DOHH2 (cell line): ENCODE measurements at regions not wholly inside any gene's neighbourhood (a gene's known extent, or its start where the extent isn't known, plus 50 kb on each side); places are given as distances from the start of the nearest gene placed in this dataset.

Experiments used
- H3F3A ChIP-seq: fragments of 200-600 bp; sonication (generic), shearing (Covaris generic); 2 replicates; pipeline ENCODE4 v1.6.0; 2016; ENCODE audit warnings: antibody characterized with exemption, mild to moderate bottlenecking; ENCODE audit not compliant: control insufficient read depth, insufficient read depth
- H3K27ac ChIP-seq: fragments of 200-600 bp; sonication (generic); 2 replicates; pipeline ENCODE4 v1.5.1; 2014; ENCODE audit warnings: low read depth, mild to moderate bottlenecking, low read length, moderate library complexity
- H3K27me3 ChIP-seq: fragments of 200-600 bp; sonication (generic); 2 replicates; pipeline ENCODE4 v1.6.1; 2014; ENCODE audit warnings: mild to moderate bottlenecking, low read length, mixed read lengths; ENCODE audit not compliant: control insufficient read depth
- H3K36me3 ChIP-seq: fragments of 200-600 bp; sonication (generic); 2 replicates; pipeline ENCODE4 v1.6.1; 2014; ENCODE audit warnings: mild to moderate bottlenecking, low read length, moderate library complexity, mixed read lengths; ENCODE audit not compliant: control insufficient read depth
- H3K4me1 ChIP-seq: fragments of 200-600 bp; sonication (generic); 2 replicates; pipeline ENCODE4 v1.6.1; 2014; ENCODE audit warnings: mild to moderate bottlenecking, low read length, mixed read lengths; ENCODE audit not compliant: control insufficient read depth
- H3K4me2 ChIP-seq: fragments of 200-600 bp; sonication (generic); 2 replicates; pipeline ENCODE4 v1.6.0; 2014; ENCODE audit warnings: mild to moderate bottlenecking, low read length, moderate library complexity
- H3K4me3 ChIP-seq: fragments of 200-600 bp; sonication (generic); 2 replicates; pipeline ENCODE4 v1.5.1; 2014; ENCODE audit warnings: mild to moderate bottlenecking, low read length, mixed read lengths
- H3K79me2 ChIP-seq: fragments of 200-600 bp; sonication (generic); 2 replicates; pipeline ENCODE4 v1.6.1; 2014; ENCODE audit warnings: mild to moderate bottlenecking, low read length, mixed read lengths; ENCODE audit not compliant: control insufficient read depth
- H3K9me2 ChIP-seq: fragments of 200-600 bp; sonication (generic); replicated peaks from 2 replicates; pipeline ENCODE4 v1.6.1; 2014; ENCODE audit warnings: mild to moderate bottlenecking, low read length, mixed read lengths; ENCODE audit not compliant: control insufficient read depth
- H3K9me3 ChIP-seq: fragments of 200-600 bp; sonication (generic); 2 replicates; pipeline ENCODE4 v1.6.1; 2014; ENCODE audit warnings: antibody characterized with exemption, low read length, mixed read lengths; ENCODE audit not compliant: control insufficient read depth, insufficient read depth
- H4K20me1 ChIP-seq: fragments of 200-600 bp; sonication (generic); 2 replicates; pipeline ENCODE4 v1.6.0; 2014; ENCODE audit warnings: low read depth, mild to moderate bottlenecking, antibody characterized with exemption, low read length, moderate library complexity; ENCODE audit not compliant: control insufficient read depth, insufficient read depth
- EZH2phosphoT487 ChIP-seq: fragments of 200-600 bp; sonication (generic); IDR thresholded peaks from 2 replicates; pipeline ENCODE4 v1.6.1; 2017; ENCODE audit warnings: borderline replicate concordance, mild to moderate bottlenecking, antibody characterized with exemption, low read length, moderate library complexity, mixed read lengths
- TF ChIP-seq, protein P1 (sequence below): fragments of 200-600 bp; sonication (generic); IDR thresholded peaks from one replicate; pipeline ENCODE4 v1.5.1; 2014; ENCODE audit warnings: antibody characterized with exemption, mild to moderate bottlenecking, low read depth, low read length; ENCODE audit not compliant: poor library complexity, severe bottlenecking

- no peaks in the 10 kb centered on the region for H3K27me3 ChIP-seq
- H3K79me2 ChIP-seq, result no peaks in the 10 kb centered on the region
- H3K36me3 ChIP-seq, result no peaks in the 10 kb centered on the region
- H3K4me3 ChIP-seq, result no peak overlapping the region
- no peak overlapping the region for H3K4me2 ChIP-seq
- H3K27ac ChIP-seq, result no peak overlapping the region
- H3K9me2 ChIP-seq, result no peaks in the 10 kb centered on the region
- H3F3A ChIP-seq, result no peaks in the 10 kb centered on the region
- no peaks in the 10 kb centered on the region for H3K9me3 ChIP-seq
- H3K4me1 ChIP-seq, result no peaks in the 10 kb centered on the region
- no peaks in the 10 kb centered on the region for H4K20me1 ChIP-seq
- TF ChIP-seq, protein P1, sequence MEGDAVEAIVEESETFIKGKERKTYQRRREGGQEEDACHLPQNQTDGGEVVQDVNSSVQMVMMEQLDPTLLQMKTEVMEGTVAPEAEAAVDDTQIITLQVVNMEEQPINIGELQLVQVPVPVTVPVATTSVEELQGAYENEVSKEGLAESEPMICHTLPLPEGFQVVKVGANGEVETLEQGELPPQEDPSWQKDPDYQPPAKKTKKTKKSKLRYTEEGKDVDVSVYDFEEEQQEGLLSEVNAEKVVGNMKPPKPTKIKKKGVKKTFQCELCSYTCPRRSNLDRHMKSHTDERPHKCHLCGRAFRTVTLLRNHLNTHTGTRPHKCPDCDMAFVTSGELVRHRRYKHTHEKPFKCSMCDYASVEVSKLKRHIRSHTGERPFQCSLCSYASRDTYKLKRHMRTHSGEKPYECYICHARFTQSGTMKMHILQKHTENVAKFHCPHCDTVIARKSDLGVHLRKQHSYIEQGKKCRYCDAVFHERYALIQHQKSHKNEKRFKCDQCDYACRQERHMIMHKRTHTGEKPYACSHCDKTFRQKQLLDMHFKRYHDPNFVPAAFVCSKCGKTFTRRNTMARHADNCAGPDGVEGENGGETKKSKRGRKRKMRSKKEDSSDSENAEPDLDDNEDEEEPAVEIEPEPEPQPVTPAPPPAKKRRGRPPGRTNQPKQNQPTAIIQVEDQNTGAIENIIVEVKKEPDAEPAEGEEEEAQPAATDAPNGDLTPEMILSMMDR, result no peak
- TF ChIP-seq EZH2phosphoT487, result no peak
Measured at GRCh38 chr10:83612050-83612449, 527.3 kb upstream of the GHITM start.

GRCh38 chr10:83612746-83613145 lies 526.6 kb upstream of the GHITM start:
- Histone ChIP-seq H4K20me1 (no peaks in the 10 kb centered on the region), H3K4me1 (no peaks in the 10 kb centered on the region), H3K27ac (no peak overlapping the region), H3K79me2 (no peaks in the 10 kb centered on the region), H3K27me3 (no peaks in the 10 kb centered on the region), H3K4me2 (no peak overlapping the region), H3K36me3 (no peaks in the 10 kb centered on the region), H3K9me2 (no peaks in the 10 kb centered on the region), H3F3A (no peaks in the 10 kb centered on the region), H3K9me3 (no peaks in the 10 kb centered on the region), H3K4me3 (no peak overlapping the region)
- TF ChIP-seq EZH2phosphoT487, result no peak
- TF ChIP-seq, protein P1, result no peak

GRCh38 chr10:83617172-83617571 lies 522.1 kb upstream of the GHITM start:
- no peaks in the 10 kb centered on the region for H3K9me2 ChIP-seq
- no peaks in the 10 kb centered on the region for H3K27me3 ChIP-seq
- H4K20me1 ChIP-seq, result no peaks in the 10 kb centered on the region
- H3K9me3 ChIP-seq, result no peaks in the 10 kb centered on the region
- no peak overlapping the region for H3K4me2 ChIP-seq
- no peak overlapping the region for H3K4me3 ChIP-seq
- no peaks in the 10 kb centered on the region for H3K36me3 ChIP-seq
- H3K79me2 ChIP-seq, result no peaks in the 10 kb centered on the region
- H3K4me1 ChIP-seq, result no peaks in the 10 kb centered on the region
- no peak overlapping the region for H3K27ac ChIP-seq
- H3F3A ChIP-seq, result no peaks in the 10 kb centered on the region
- TF ChIP-seq, protein P1, result no peak
- no peak for TF ChIP-seq EZH2phosphoT487
